Activated naive CD4-positive, alpha-beta T cell treated with Interleukin-2 at 50 U/mL for 16 hours (primary cell): ENCODE measurements at regions not wholly inside any gene's neighbourhood (a gene's known extent, or its start where the extent isn't known, plus 50 kb on each side); places are given as distances from the start of the nearest gene placed in this dataset.
"Not testable (repeated sequence)": the region's sequence is repeated elsewhere in the genome, so short reads cannot be mapped to it uniquely, and the experiment has no call there.

Source experiments
- DNase-seq: peaks from one replicate; pipeline ENCODE4 v3.0.0-alpha.2; 2020

GRCh38 chr5:125912028-125912427 lies 511.2 kb upstream of the GRAMD2B start:
- no peak for DNase-seq

DNA sequence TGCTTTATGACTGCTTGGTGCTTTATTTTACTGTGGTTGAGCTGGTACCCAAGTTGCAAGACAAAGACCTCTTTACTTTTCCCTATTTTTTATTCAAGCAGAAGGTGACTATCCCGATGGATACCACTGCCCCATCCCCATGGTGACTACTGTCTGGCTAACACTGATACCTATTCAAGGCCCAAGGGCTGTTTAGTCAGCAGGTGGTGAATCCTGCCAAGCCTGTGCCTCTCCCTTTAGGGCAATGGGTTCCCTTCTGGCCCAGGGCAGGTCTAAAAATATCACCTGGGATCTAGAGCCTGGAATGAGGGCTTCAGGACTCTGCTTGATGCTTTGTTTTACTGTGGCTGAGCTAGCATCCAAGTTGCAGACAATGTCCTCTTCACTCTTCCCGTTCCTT lies 510.0 kb upstream of the GRAMD2B start:
- no peak for DNase-seq

- no peak for DNase-seq
Observed at GRCh38 chr5:125914471-125914870, 508.7 kb upstream of the GRAMD2B start.

DNA sequence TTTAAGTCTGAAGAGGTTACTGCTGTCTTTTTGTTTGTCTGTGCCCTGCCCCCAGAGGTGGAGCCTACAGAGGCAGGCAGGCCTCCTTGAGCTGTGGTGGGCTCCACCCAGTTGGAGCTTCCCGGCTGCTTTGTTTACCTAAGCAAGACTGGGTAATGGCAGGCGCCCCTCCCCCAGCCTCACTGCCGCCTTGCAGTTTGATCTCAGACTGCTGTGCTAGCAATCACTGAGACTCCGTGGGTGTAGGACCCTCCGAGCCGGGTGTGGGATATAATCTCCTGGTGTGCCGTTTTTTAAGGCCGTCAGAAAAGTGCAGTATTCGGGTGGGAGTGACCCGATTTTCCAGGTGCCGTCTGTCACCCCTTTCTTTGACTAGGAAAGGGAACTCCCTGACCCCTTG lies 499.3 kb upstream of the GRAMD2B start:
- DNase-seq = not testable (repeated sequence)

DNA sequence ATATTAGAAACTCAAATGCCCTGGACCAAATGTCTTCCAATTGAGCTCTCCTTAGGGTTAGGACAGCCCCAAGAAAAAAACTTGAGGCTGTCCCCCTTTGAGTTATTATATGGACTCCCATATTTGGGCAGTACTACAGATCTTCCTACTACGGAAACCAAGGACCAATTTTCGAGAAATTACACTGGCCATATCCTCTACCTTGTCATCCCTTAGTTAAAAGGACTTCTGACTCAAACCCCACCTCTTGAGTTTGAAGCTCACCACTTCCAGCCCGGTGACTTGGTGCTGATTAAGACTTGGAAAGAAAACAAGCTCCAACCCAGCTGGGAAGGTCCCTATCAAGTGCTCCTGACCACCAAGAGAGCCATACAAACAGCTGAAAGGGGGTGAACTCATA lies 497.0 kb upstream of the GRAMD2B start:
- no peak for DNase-seq

DNA sequence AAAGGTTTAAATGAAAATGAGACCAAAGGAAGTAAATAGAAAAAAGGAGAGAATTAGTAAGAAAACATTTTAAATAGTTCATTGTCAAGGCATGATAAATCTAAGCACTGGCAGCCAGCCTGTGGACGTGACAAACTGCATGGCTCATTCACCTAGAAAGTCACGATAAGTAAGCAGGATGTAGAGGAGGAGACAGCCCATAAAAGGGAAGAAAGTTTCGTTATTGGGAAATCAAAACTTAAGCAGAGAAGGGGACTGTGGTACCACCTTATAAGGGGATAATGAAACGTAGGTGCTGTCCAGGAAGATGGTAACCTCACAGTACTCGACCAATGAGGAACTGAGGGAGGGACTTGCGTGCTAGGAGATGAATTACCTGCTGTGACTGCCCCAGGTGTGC lies 494.5 kb upstream of the GRAMD2B start:
- DNase-seq = no peak

- no peak for DNase-seq
Observed at GRCh38 chr5:125950012-125950615, 473.1 kb upstream of the GRAMD2B start.

GRCh38 chr5:125961150-125961549 lies 462.1 kb upstream of the GRAMD2B start:
- DNase-seq = no peak

- no peak for DNase-seq
Observed at GRCh38 chr5:125965577-125965976, 457.6 kb upstream of the GRAMD2B start.

- DNase-seq = no peak
Observed at GRCh38 chr5:125967576-125967975, 455.6 kb upstream of the GRAMD2B start.

GRCh38 chr5:125969011-125969813 lies 454.0 kb upstream of the GRAMD2B start:
- no peak for DNase-seq

GRCh38 chr5:125969814-125970171 lies 453.4 kb upstream of the GRAMD2B start:
- DNase-seq = no peak

GRCh38 chr5:125970631-125971307 lies 452.4 kb upstream of the GRAMD2B start:
- no peak for DNase-seq

- no peak for DNase-seq
Observed at GRCh38 chr5:125972706-125973105, 450.5 kb upstream of the GRAMD2B start.

DNA sequence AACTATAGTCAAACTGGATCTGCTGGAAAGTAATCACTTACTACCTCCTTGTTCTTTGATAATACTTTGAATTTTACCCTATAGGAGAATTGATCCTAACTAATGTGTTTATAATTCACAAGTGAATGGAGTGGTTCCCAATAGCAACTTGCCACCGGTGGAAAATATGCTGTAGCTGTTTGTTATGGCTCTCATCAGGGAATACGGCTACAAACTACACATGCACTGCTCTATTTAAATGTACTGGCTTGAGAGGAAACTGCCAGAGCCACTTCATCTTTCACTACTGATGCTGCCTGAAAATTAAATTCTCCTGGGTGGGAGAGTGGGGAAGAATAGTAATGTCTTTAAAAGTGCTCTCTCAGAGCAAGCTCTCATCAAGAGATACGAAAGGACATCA lies 448.5 kb upstream of the GRAMD2B start:
- DNase-seq = no peak

- no peak for DNase-seq
Observed at GRCh38 chr5:125976421-125977000, 446.7 kb upstream of the GRAMD2B start.

- no peak for DNase-seq
Observed at GRCh38 chr5:125978015-125978414, 445.2 kb upstream of the GRAMD2B start.

- no peak for DNase-seq
Observed at GRCh38 chr5:125979636-125980035, 443.6 kb upstream of the GRAMD2B start.

DNA sequence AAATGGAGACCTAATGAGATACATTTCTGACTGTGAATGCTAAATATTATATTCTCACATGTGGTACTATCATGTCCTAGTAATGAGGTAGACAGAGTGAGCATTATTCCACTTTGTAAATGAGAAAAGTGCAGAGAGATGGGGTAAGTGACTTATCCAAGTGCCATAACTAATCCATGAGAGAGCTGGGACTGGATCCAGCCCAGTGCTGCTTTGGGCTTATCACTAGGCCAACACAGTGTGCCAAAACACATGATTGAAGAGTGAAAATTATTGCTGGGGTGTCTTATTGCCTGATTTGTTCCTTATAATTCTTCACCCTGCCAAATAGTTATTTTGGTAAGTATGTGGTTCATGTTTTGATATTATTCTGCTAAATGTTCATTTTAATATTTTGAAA lies 442.2 kb upstream of the GRAMD2B start:
- no peak for DNase-seq

DNA sequence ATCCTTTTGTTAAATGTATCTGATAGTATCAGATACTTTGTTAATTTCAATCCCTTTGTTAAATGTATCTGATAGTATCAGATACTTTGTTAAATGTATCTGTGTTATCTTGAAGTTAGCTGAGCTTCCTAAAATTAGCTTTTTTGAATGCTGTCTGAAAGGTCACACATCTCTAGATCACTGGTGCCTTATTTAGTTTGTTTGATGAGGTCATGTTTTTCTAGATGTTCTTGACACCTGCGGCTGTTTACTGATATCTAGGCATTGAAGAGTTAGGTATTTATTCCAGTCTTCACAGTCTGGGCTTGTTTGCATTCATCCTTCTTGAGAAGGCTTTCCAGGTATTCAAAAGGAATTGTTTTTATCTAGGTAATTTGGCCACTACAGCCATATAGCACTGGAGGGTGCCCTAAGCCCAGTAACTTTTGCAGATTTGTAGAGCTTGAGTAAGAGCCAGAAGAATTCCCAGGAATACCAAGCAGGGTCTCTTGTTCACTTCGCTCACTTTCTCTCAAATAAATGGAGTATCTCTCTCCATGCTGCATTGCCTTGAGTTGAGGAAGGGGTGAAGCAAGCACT lies 435.4 kb upstream of the GRAMD2B start:
- DNase-seq = no peak

GRCh38 chr5:125992050-125992449 lies 431.2 kb upstream of the GRAMD2B start:
- no peak for DNase-seq

- DNase-seq = not testable (repeated sequence)
Observed at GRCh38 chr5:125999271-126000030, 423.8 kb upstream of the GRAMD2B start.

- no peak for DNase-seq
Observed at GRCh38 chr5:126000507-126000906, 422.7 kb upstream of the GRAMD2B start.
